ENCODE measurements at regions not wholly inside any gene's neighbourhood (a gene's known extent, or its start where the extent isn't known, plus 50 kb on each side); places are given as distances from the start of the nearest gene placed in this dataset.

DNA sequence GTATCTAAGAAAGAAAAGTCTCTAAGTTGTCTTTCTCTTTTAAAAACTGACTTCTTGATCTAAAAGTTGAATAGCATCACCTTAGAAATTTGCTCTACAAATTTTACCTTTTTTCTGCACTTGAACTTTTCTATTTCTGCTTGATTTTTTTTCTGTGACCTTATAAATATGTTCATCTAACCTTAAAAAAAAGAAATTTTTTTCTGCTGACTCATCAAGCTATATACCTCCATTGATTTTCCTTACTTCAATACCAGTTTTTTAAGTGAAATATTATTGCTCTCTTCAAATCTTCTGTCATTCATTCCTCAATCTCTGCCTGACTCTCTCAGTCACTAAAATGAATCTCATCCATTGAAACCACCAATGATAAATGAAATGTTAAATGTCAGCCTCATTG is 910.1 kb downstream of the GALC start:
- TF ChIP-seq CTCF (conservative IDR thresholded peaks at IDR 0.05) (no peak), EZH2 (IDR thresholded peaks at IDR 0.05; ENCODE audit: low read depth) (no peak)

Data from PC-9 (cell line).